Fibroblast of pulmonary artery (primary cell): ENCODE measurements at regions not wholly inside any gene's neighbourhood (a gene's known extent, or its start where the extent isn't known, plus 50 kb on each side); places are given as distances from the start of the nearest gene placed in this dataset.
"Not testable (repeated sequence)": the region's sequence is repeated elsewhere in the genome, so short reads cannot be mapped to it uniquely, and the experiment has no call there.

Source experiments
- DNase-seq: peaks from one replicate; pipeline ENCODE4 v3.0.0-alpha.2; 2010; ENCODE audit warnings: low read depth
- H3K4me3 ChIP-seq: replicated peaks from 2 replicates; pipeline ENCODE4 v1.5.1; 2011; ENCODE audit warnings: low read depth, mild to moderate bottlenecking, control low read depth, low read length, moderate library complexity
- TF ChIP-seq, protein P1 (sequence below): IDR thresholded peaks from 2 replicates; pipeline ENCODE4 v1.5.1; 2011; ENCODE audit warnings: mild to moderate bottlenecking, control low read depth, low read length, inconsistent platforms; ENCODE audit errors: missing control alignments

DNA sequence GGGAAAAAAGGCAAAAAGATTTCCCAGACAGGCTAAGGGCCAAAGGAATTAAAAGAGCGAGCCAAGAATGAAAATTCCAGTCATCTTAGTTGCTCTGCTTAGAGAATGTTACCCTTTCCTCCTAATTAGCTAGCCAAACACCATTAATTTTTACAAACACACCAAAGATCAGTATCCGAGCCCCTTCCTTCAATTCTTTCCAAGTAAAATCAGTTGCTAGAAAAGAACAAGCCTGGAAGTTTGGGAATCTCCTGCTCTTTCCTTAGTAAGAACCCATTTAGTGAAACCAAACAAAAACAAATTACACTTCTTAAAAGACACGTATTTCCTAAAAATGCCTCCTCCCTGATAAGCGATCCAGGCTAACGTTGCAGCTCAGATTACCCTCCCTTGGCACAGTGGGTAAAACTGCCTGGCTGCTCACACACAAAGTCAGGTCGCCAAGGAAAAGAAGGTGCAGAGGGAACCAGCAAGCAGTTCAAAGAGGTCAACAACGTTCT is 57.1 kb upstream of the ABLIM1 start:
- H3K4me3 ChIP-seq = no peak overlapping the region
- TF ChIP-seq, protein P1, sequence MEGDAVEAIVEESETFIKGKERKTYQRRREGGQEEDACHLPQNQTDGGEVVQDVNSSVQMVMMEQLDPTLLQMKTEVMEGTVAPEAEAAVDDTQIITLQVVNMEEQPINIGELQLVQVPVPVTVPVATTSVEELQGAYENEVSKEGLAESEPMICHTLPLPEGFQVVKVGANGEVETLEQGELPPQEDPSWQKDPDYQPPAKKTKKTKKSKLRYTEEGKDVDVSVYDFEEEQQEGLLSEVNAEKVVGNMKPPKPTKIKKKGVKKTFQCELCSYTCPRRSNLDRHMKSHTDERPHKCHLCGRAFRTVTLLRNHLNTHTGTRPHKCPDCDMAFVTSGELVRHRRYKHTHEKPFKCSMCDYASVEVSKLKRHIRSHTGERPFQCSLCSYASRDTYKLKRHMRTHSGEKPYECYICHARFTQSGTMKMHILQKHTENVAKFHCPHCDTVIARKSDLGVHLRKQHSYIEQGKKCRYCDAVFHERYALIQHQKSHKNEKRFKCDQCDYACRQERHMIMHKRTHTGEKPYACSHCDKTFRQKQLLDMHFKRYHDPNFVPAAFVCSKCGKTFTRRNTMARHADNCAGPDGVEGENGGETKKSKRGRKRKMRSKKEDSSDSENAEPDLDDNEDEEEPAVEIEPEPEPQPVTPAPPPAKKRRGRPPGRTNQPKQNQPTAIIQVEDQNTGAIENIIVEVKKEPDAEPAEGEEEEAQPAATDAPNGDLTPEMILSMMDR = no peak
- DNase-seq = peak; percentile 59

DNA sequence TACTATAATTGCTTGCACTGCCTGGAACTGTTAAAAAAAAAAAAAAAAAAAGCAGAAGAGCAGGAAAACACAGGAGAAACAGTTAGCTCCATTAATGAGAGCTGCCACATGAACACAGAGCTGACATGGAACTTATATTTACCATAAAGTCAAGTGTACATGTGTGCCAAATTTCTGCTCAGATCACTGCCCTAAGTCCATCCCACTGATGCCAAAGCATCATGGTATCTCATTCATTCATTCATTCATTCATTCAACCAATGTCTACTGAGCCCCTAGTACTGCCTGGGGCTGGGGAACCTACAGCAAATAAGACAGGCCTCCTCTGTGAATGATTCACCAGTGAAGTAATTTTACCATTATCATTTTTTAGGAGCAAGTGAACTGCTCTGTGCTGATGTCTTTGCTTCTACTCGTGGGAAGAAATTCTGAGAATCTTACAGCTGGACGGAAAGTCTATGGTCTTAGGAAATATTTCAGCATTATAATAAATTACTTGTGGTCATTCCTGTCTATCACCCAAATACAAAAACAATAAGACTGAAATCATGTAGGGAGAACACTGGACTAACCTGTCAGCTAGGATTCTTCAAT is 58.8 kb upstream of the ABLIM1 start:
- no peak overlapping the region for H3K4me3 ChIP-seq
- no peak for DNase-seq
- TF ChIP-seq, protein P1 = no peak

DNA sequence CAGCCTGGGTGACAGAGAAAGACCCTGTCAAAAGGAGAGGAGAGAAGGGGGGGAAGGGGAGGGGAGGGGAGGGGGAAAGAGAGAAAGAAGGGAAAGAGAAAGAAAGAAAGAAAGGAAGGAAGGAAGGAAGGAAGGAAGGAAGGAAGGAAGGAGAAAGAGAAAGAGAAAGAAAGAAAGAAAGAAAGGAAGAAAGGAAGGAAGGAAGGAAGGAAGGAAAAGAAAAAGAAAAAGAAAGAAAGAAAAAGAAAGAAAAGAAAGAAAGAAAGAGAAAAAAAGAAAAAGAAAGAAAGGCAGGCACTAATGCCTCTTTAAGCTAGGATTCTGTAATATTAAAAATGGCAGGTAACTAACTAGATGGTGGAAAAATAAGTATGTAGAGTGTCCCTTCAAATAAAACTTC is 59.8 kb upstream of the ABLIM1 start:
- H3K4me3 ChIP-seq, DNase-seq: not testable (repeated sequence)

DNA sequence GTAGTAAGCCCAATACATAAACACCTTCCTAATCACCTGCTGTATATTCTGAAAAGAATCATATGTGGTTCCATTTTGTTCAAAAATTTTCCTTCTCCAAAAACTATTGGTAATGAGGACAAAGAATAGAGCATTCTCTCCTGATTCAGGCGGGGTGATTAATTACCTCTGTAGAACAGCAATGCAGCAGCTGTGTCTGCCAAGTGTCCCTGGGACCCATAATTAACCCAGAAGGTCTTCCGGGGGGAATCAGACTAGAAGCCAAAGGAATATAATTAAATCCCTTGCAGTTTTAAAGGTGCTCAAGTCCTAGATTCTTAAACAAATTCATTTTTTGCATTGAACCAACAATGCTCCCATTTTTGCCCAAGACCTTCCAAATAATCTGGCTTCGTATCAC is 60.3 kb upstream of the ABLIM1 start:
- no peak for DNase-seq
- TF ChIP-seq, protein P1 = no peak
- H3K4me3 ChIP-seq = no peak overlapping the region

DNA sequence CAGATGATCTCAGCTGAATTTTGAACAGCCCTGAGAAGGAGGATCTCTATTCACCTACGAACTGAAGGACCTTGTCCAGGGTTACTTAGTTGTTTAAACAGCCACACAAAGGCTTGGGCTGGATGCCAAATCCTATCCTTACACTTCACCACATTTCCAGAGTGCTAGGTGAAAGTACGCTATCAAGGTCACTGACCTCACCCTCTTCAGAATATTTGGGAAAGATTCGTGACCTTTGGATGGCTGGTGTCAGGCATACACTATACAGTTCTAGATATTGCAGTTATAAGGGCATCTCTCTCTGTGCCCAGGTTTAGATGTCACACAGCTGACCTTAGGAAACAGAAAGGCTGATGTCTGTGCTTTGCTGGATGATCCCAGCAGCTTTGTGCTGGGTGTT is 61.2 kb upstream of the ABLIM1 start:
- DNase-seq = no peak
- no peak overlapping the region for H3K4me3 ChIP-seq
- TF ChIP-seq, protein P1 = no peak

DNA sequence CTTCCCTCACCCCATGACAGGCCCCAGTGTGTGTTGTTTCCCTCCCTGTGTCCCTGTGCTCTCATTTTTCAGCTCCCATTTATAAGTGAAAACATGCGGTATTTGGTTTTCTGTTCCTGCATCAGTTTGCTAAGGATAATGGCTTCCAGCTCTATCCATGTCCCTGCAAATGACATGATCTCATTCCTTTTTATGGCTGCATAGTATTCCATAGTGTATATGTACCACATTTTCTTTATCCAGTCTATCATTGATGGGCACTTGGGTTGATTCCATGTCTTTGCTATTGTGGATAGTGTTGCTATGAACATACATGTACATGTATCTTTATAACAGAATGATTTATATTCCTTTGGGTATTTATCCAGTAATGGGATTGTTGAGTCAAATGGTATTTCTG is 61.9 kb upstream of the ABLIM1 start:
- not testable (repeated sequence) for H3K4me3 ChIP-seq, DNase-seq

DNA sequence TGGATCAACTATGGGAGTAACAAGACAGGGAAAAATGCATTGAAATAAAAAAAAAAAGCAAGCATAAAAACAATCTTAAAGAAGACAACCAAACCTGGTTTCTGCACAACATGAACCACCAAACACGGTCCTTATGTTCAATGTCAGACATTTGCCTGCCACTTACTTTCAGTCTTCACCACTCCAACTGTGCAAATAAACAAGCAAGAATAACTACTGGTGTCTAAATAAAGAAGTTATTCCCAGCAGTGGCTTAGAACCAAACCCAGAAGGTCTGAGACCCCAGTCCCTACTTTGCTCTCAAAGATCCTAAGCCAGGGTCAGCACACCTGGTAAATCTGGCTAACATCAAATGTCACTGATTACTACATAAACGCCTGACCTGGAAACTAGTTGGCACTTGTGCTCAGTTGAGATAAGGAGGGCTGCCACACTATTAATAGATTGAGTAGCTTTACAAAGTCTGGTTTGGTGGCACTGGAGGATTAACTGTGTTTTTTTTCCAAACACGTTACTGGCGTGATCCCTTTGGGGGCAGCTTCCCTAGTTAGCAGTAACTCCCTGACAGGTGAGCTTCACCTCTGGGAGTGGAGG is 62.7 kb upstream of the ABLIM1 start:
- TF ChIP-seq, protein P1 = no peak
- H3K4me3 ChIP-seq = no peak overlapping the region
- DNase-seq = no peak

DNA sequence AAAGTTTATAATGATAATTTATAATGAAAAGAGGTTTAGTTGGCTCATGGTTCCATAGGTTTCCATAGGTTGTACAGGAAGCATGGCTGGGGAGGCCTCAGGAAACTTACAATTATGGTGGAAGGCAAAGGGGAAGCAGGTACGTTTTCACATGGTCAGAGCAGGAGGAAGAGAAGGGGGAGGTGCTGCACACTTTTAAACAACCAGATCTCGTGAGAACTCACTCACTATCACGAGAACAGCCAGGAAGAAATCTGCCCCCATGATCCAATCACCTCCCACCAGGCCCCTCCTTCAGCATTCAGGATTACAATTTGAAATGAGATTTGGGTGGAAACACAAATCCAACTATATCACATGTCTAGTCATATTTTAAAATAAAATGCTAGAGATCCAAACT is 64.1 kb upstream of the ABLIM1 start:
- not testable (repeated sequence) for DNase-seq, H3K4me3 ChIP-seq
